ENCODE measurements at regions not wholly inside any gene's neighbourhood (a gene's known extent, or its start where the extent isn't known, plus 50 kb on each side); places are given as distances from the start of the nearest gene placed in this dataset.

- no peak overlapping the region for H3K27ac ChIP-seq (ENCODE audit: low read length)
- DNase-seq (no peak), ATAC-seq (ENCODE audit: insufficient read depth, low read depth) (peak; percentile 44; the same call in 2 of the 3 replicates)
- no peaks in the 10 kb centered on the region for H3K4me1 ChIP-seq (ENCODE audit: insufficient read depth, low read length)
- H2AFZ ChIP-seq (ENCODE audit: low read depth, low read length) = no peak overlapping the region
- H3K9ac ChIP-seq (ENCODE audit: low read depth, low read length) = no peak overlapping the region
- no peaks in the 10 kb centered on the region for H3K27me3 ChIP-seq (ENCODE audit: insufficient read depth, low read length, poor library complexity)
- H4K20me1 ChIP-seq (ENCODE audit: insufficient read depth, low read length) = no peaks in the 10 kb centered on the region
- H3K4me2 ChIP-seq (ENCODE audit: insufficient read depth, low read length) = no peak overlapping the region
- TF ChIP-seq CTCF (IDR thresholded peaks at IDR 0.05; ENCODE audit: borderline replicate concordance, extremely low read depth, low read length, poor library complexity, severe bottlenecking) = no peak
- no peaks in the 10 kb centered on the region for H3K9me3 ChIP-seq (ENCODE audit: insufficient read depth, low read length, severe bottlenecking)
- H3K4me3 ChIP-seq (ENCODE audit: low read depth in 1 of 2, low read length in 2 of 2) = no peak overlapping the region
- no peaks in the 10 kb centered on the region for H3K79me2 ChIP-seq (ENCODE audit: insufficient read depth, low read length)
- no peaks in the 10 kb centered on the region for H3K36me3 ChIP-seq (ENCODE audit: insufficient read depth, low read length)
These were observed 207.5 kb upstream of the RTL1 start for GRCh38 chr14:101110729-101111619.

GRCh38 chr14:101111620-101112290 is 208.2 kb upstream of the RTL1 start:
- DNase-seq (no peak), ATAC-seq (ENCODE audit: insufficient read depth, low read depth) (no peak)
- no peak overlapping the region for H3K4me3 ChIP-seq (ENCODE audit: low read depth in 1 of 2, low read length in 2 of 2)
- no peaks in the 10 kb centered on the region for H3K79me2 ChIP-seq (ENCODE audit: insufficient read depth, low read length)
- H3K27me3 ChIP-seq (ENCODE audit: insufficient read depth, low read length, poor library complexity) = no peaks in the 10 kb centered on the region
- no peak overlapping the region for H3K9ac ChIP-seq (ENCODE audit: low read depth, low read length)
- H3K4me2 ChIP-seq (ENCODE audit: insufficient read depth, low read length) = no peak overlapping the region
- no peaks in the 10 kb centered on the region for H4K20me1 ChIP-seq (ENCODE audit: insufficient read depth, low read length)
- H2AFZ ChIP-seq (ENCODE audit: low read depth, low read length) = no peak overlapping the region
- TF ChIP-seq CTCF (IDR thresholded peaks at IDR 0.05; ENCODE audit: borderline replicate concordance, extremely low read depth, low read length, poor library complexity, severe bottlenecking) (no peak), EZH2 (IDR thresholded peaks at IDR 0.05; ENCODE audit: borderline replicate concordance, low read depth, low read length, severe bottlenecking) (no peak)
- H3K9me3 ChIP-seq (ENCODE audit: insufficient read depth, low read length, severe bottlenecking) = no peaks in the 10 kb centered on the region
- no peaks in the 10 kb centered on the region for H3K4me1 ChIP-seq (ENCODE audit: insufficient read depth, low read length)
- no peak overlapping the region for H3K27ac ChIP-seq (ENCODE audit: low read length)
- H3K36me3 ChIP-seq (ENCODE audit: insufficient read depth, low read length) = no peaks in the 10 kb centered on the region

- Histone ChIP-seq H2AFZ (ENCODE audit: low read depth, low read length) (no peak overlapping the region), H3K4me3 (ENCODE audit: low read depth in 1 of 2, low read length in 2 of 2) (no peak overlapping the region), H3K9me3 (ENCODE audit: insufficient read depth, low read length, severe bottlenecking) (no peaks in the 10 kb centered on the region), H3K4me2 (ENCODE audit: insufficient read depth, low read length) (no peak overlapping the region), H3K4me1 (ENCODE audit: insufficient read depth, low read length) (no peaks in the 10 kb centered on the region), H3K36me3 (ENCODE audit: insufficient read depth, low read length) (no peaks in the 10 kb centered on the region), H3K27me3 (ENCODE audit: insufficient read depth, low read length, poor library complexity) (no peaks in the 10 kb centered on the region), H4K20me1 (ENCODE audit: insufficient read depth, low read length) (no peaks in the 10 kb centered on the region), H3K9ac (ENCODE audit: low read depth, low read length) (no peak overlapping the region), H3K27ac (ENCODE audit: low read length) (no peak overlapping the region), H3K79me2 (ENCODE audit: insufficient read depth, low read length) (no peaks in the 10 kb centered on the region)
- TF ChIP-seq EZH2 (IDR thresholded peaks at IDR 0.05; ENCODE audit: borderline replicate concordance, low read depth, low read length, severe bottlenecking) (no peak), CTCF (IDR thresholded peaks at IDR 0.05; ENCODE audit: borderline replicate concordance, extremely low read depth, low read length, poor library complexity, severe bottlenecking) (no peak)
- ATAC-seq (ENCODE audit: insufficient read depth, low read depth) (no peak; the same call in 2 of the 3 replicates), DNase-seq (no peak)
These were observed 209.0 kb upstream of the RTL1 start for GRCh38 chr14:101112351-101113107.
